ENCODE measurements at regions not wholly inside any gene's neighbourhood (a gene's known extent, or its start where the extent isn't known, plus 50 kb on each side); places are given as distances from the start of the nearest gene placed in this dataset.

GRCh38 chr14:84584511-84584910, 945.4 kb upstream of the FLRT2 start:
- BruUV-seq (replicated peaks): no TSS peak
- Histone ChIP-seq H3K4me3 (ENCODE audit: low read depth in 2 of 2, low read length in 2 of 2) (no peak overlapping the region), H3K4me1 (ENCODE audit: control insufficient read depth, insufficient read depth, low read length) (no peaks in the 10 kb centered on the region), H3K27me3 (ENCODE audit: control insufficient read depth, insufficient read depth, low read length) (no peaks in the 10 kb centered on the region), H3K27ac (ENCODE audit: low read length) (no peak overlapping the region), H3K9me3 (ENCODE audit: control insufficient read depth, insufficient read depth, low read depth, low read length) (no peaks in the 10 kb centered on the region), H3K36me3 (ENCODE audit: control insufficient read depth, insufficient read depth, low read length) (no peaks in the 10 kb centered on the region)
- DNase-seq (ENCODE audit: low read depth, low spot score) (no peak), ATAC-seq (no peak)
- CTCF ChIA-PET: no interaction called here
- in situ Hi-C loops (cut with HindIII; ENCODE audit: low pct_unique_long_range_greater_than_20kb, low sequenced_read_pairs) (no loop called here), intact Hi-C loops (cut with micrococcal nuclease; ENCODE audit: unreplicated experiment) (no loop called here)
- POLR2A ChIA-PET: no interaction called here
- TF ChIP-seq TCF7L2 (IDR thresholded peaks at IDR 0.05; ENCODE audit: low read depth, low read length) (no peak), REST (IDR thresholded peaks at IDR 0.05; ENCODE audit: insufficient read depth in 1 of 2, low read depth in 2 of 2, low read length in 1 of 2) (no peak), SIN3A (IDR thresholded peaks at IDR 0.05; ENCODE audit: borderline replicate concordance, insufficient read depth, low read depth, low read length) (no peak), CTCF (IDR thresholded peaks at IDR 0.05) (no peak), POLR2AphosphoS5 (IDR thresholded peaks at IDR 0.05; ENCODE audit: low read depth, low read length) (no peak)

- ChIA-PET CTCF (no interaction called here), POLR2A (no interaction called here)
- BruUV-seq (replicated peaks): no TSS peak
- H3K27ac ChIP-seq (ENCODE audit: low read length): no peak overlapping the region
- DNase-seq (ENCODE audit: low read depth, low spot score): no peak
- in situ Hi-C loops (cut with HindIII; ENCODE audit: low pct_unique_long_range_greater_than_20kb, low sequenced_read_pairs): no loop called here
- intact Hi-C loops (cut with micrococcal nuclease; ENCODE audit: unreplicated experiment): no loop called here
- no peaks in the 10 kb centered on the region for H3K9me3 ChIP-seq (ENCODE audit: control insufficient read depth, insufficient read depth, low read depth, low read length)
- no peak for TF ChIP-seq TCF7L2 (IDR thresholded peaks at IDR 0.05; ENCODE audit: low read depth, low read length)
- H3K4me3 ChIP-seq (ENCODE audit: low read depth in 2 of 2, low read length in 2 of 2): no peak overlapping the region
- H3K36me3 ChIP-seq (ENCODE audit: control insufficient read depth, insufficient read depth, low read length): no peaks in the 10 kb centered on the region
- H3K27me3 ChIP-seq (ENCODE audit: control insufficient read depth, insufficient read depth, low read length): no peaks in the 10 kb centered on the region
- H3K4me1 ChIP-seq (ENCODE audit: control insufficient read depth, insufficient read depth, low read length): no peaks in the 10 kb centered on the region
- no peak for ATAC-seq
Measured at GRCh38 chr14:84591827-84592445, 938.0 kb upstream of the FLRT2 start.

- TF ChIP-seq POLR2AphosphoS5 (IDR thresholded peaks at IDR 0.05; ENCODE audit: low read depth, low read length) (no peak), CTCF (IDR thresholded peaks at IDR 0.05) (no peak), REST (IDR thresholded peaks at IDR 0.05; ENCODE audit: insufficient read depth in 1 of 2, low read depth in 2 of 2, low read length in 1 of 2) (no peak), TCF7L2 (IDR thresholded peaks at IDR 0.05; ENCODE audit: low read depth, low read length) (no peak), SIN3A (IDR thresholded peaks at IDR 0.05; ENCODE audit: borderline replicate concordance, insufficient read depth, low read depth, low read length) (no peak)
- no peaks in the 10 kb centered on the region for H3K36me3 ChIP-seq (ENCODE audit: control insufficient read depth, insufficient read depth, low read length)
- CTCF ChIA-PET: interaction anchor here (0.6 kb wide), 1 partner anchor 1250 kb away, joined by 4 read pairs; no protein-coding TSS in a partner anchor
- H3K9me3 ChIP-seq (ENCODE audit: control insufficient read depth, insufficient read depth, low read depth, low read length): no peaks in the 10 kb centered on the region
- no peak overlapping the region for H3K27ac ChIP-seq (ENCODE audit: low read length)
- H3K4me3 ChIP-seq (ENCODE audit: low read depth in 2 of 2, low read length in 2 of 2): no peak overlapping the region
- BruUV-seq (replicated peaks): no TSS peak
- H3K4me1 ChIP-seq (ENCODE audit: control insufficient read depth, insufficient read depth, low read length): no peaks in the 10 kb centered on the region
- in situ Hi-C loops (cut with HindIII; ENCODE audit: low pct_unique_long_range_greater_than_20kb, low sequenced_read_pairs) (no loop called here), intact Hi-C loops (cut with micrococcal nuclease; ENCODE audit: unreplicated experiment) (no loop called here)
- ATAC-seq (no peak), DNase-seq (ENCODE audit: low read depth, low spot score) (no peak)
- POLR2A ChIA-PET: no interaction called here
- no peaks in the 10 kb centered on the region for H3K27me3 ChIP-seq (ENCODE audit: control insufficient read depth, insufficient read depth, low read length)
Measured at GRCh38 chr14:84592770-84593169, 937.2 kb upstream of the FLRT2 start.
